GM06990 (cell line): ENCODE measurements at regions not wholly inside any gene's neighbourhood (a gene's known extent, or its start where the extent isn't known, plus 50 kb on each side); places are given as distances from the start of the nearest gene placed in this dataset.

Experiments used
- DNase-seq: peaks from one replicate; pipeline ENCODE4 v3.0.0-alpha.2; 2011; ENCODE audit not compliant: insufficient read length; ENCODE audit errors: extremely low read depth
- H3K27me3 ChIP-seq: replicated peaks from 2 replicates; pipeline ENCODE4 v1.6.0; 2011; ENCODE audit warnings: low read length; ENCODE audit not compliant: control insufficient read depth, insufficient read depth
- H3K36me3 ChIP-seq: 2 replicates; pipeline ENCODE4 v1.5.1; 2011; ENCODE audit warnings: low read length; ENCODE audit not compliant: control insufficient read depth, insufficient read depth
- H3K4me3 ChIP-seq: replicated peaks from 2 replicates; pipeline ENCODE4 v1.5.1; 2011; ENCODE audit warnings: low read depth, mild to moderate bottlenecking, control low read depth, low read length
- CTCF ChIP-seq: IDR thresholded peaks from 2 replicates; pipeline ENCODE4 v1.5.1; 2011; ENCODE audit warnings: low read length, control low read depth, mild to moderate bottlenecking, inconsistent platforms; ENCODE audit not compliant: insufficient read depth, poor library complexity, severe bottlenecking

DNA sequence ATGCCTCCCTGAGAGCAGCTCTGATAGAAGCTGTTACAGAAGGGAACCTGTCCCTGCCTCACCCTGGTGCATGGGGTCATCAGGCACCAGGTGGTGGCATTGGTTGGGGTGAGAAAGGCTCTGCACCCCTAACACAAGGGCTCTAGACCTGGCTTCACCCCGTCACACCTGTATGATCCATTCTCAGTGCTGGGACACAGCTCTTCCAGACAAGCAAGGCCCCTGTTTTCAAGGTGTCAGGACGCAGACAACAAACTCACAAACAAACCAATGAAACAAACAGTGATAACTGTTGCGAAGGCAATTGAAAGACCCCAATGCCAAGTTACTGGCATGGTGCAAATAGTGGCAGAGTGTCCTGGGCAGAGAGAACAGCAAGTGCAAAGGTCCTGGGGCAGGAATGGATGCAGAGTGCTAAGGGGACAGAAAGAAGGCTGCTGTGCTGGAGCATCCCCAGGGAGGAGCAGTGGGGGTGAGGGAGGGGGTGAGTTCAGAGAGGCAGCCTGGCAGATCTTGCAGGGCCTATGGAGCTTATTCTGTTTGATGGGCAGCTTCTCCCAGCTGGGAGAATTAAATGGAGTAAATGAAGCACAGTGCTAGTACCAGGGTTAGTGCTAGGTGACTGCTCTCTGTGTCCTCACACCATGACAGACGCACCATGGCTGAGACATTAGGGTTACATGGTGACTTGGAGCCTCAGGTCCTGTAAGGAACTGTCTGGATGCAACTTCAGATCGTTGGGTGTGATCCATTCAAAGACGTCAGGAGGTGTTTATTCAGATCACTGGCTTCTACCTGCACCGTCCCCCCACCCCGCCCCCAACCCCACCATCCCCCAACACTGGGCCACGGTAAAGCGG, 67.9 kb upstream of the UNC5A start:
- H3K36me3 ChIP-seq = no peaks in the 10 kb centered on the region
- peaks cover 9% of the 10 kb centered on the region for H3K27me3 ChIP-seq
- TF ChIP-seq CTCF = no peak
- H3K4me3 ChIP-seq = no peak overlapping the region
- no peak for DNase-seq

DNA sequence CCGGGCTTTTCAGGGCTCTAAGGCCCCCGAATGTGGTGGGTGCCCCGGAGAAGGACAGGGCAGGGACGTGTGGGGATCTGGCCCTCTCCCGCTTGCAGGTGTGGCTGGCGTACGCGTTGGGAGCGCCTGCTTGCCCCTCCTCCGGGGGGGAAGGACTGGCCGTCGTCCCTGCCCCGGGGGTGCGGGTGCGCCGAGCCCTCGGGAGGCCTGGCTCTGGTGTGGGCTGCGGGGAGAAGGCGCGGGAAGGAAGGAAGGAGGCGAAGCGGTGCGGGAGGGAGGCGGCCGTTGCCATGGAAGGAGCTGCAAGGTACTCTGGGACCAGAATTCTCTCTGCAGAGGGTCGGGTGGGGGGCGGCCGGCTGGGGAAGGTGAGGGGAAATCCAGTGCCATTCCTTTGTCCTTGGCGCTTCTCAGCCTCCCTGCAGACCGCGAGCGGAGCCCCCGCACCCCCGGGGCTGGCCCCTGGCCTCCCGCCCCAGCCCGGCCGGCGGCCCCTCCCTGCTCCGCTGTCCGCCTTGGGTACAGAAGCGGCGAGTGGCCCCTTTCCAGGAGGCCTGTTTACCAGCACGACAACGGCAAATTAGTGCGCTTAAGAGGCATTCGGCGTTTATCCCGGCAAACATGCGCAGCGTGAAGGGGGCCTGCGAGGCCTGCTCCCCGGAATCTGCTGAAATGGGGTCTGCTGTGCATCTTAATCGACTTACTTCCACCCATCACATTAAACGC, 67.1 kb upstream of the UNC5A start:
- no peak for DNase-seq

GRCh38 chr5:176743868-176744583, 66.3 kb upstream of the UNC5A start:
- H3K4me3 ChIP-seq = no peak overlapping the region
- DNase-seq = no peak
- no peak for TF ChIP-seq CTCF
- H3K36me3 ChIP-seq = no peaks in the 10 kb centered on the region
- H3K27me3 ChIP-seq = peaks cover 9% of the 10 kb centered on the region

More for the DNA sequence above, 67.1 kb upstream of the UNC5A start:
- peaks cover 9% of the 10 kb centered on the region for H3K27me3 ChIP-seq
- no peak for TF ChIP-seq CTCF
- H3K36me3 ChIP-seq = no peaks in the 10 kb centered on the region
- no peak overlapping the region for H3K4me3 ChIP-seq

- Histone ChIP-seq H3K4me3 (no peak overlapping the region), H3K27me3 (peaks cover 9% of the 10 kb centered on the region), H3K36me3 (no peaks in the 10 kb centered on the region)
- peak; percentile 46 for TF ChIP-seq CTCF
- DNase-seq = no peak
Observed at GRCh38 chr5:176744584-176744965, 65.8 kb upstream of the UNC5A start.

GRCh38 chr5:176747670-176748072, 62.7 kb upstream of the UNC5A start:
- no peak for TF ChIP-seq CTCF
- H3K36me3 ChIP-seq = no peaks in the 10 kb centered on the region
- H3K4me3 ChIP-seq = no peak overlapping the region
- no peak for DNase-seq
- peaks cover 6% of the 10 kb centered on the region for H3K27me3 ChIP-seq
